ENCODE measurements at regions not wholly inside any gene's neighbourhood (a gene's known extent, or its start where the extent isn't known, plus 50 kb on each side); places are given as distances from the start of the nearest gene placed in this dataset.

DNA sequence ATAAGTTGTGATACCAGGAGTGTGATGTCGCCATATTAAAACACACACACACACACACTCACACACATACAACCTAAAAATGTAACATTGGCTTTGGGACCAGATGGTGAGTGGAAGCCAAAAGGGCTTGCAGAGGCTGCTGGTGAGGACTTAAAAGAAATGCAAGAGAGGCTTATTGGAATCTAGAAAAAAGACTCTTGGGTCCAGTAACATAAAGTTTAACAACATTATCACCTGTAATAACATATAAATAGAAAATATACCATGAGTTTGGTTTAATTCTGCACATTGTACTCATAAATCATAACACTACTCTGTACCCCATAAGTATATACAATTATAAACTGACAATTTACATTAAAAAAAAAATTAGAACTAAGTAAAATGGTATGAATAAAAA, 74.4 kb upstream of the MYCN start:
- no peak for TF ChIP-seq POLR2A (IDR thresholded peaks at IDR 0.05)
- TF ChIP-seq, protein P1, sequence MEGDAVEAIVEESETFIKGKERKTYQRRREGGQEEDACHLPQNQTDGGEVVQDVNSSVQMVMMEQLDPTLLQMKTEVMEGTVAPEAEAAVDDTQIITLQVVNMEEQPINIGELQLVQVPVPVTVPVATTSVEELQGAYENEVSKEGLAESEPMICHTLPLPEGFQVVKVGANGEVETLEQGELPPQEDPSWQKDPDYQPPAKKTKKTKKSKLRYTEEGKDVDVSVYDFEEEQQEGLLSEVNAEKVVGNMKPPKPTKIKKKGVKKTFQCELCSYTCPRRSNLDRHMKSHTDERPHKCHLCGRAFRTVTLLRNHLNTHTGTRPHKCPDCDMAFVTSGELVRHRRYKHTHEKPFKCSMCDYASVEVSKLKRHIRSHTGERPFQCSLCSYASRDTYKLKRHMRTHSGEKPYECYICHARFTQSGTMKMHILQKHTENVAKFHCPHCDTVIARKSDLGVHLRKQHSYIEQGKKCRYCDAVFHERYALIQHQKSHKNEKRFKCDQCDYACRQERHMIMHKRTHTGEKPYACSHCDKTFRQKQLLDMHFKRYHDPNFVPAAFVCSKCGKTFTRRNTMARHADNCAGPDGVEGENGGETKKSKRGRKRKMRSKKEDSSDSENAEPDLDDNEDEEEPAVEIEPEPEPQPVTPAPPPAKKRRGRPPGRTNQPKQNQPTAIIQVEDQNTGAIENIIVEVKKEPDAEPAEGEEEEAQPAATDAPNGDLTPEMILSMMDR (IDR thresholded peaks at IDR 0.05), result no peak

Measured in right lobe of liver (tissue), 4 donors.